ENCODE measurements at regions not wholly inside any gene's neighbourhood (a gene's known extent, or its start where the extent isn't known, plus 50 kb on each side); places are given as distances from the start of the nearest gene placed in this dataset.

DNA sequence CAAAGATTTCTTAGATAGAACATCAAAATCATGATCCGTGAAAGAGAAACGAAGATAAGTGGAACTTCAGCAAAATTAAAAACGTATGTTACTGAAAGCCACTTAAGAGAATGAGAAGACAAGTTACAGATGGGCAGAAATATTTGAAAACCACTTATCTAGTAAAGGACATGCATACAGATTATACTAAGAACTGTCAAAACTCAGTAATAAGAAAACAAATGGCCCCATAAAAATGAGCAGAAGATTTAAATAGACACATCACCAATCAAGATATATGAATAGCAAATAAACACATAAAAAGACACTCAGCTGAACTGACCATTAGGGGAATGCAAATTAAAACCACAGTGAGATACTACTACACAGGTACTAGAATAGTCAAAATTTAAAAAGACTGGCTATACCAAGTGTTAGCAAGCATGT lies 343.7 kb downstream of the PTEN start:
- no peak for DNase-seq (ENCODE audit: low read depth)

DNA sequence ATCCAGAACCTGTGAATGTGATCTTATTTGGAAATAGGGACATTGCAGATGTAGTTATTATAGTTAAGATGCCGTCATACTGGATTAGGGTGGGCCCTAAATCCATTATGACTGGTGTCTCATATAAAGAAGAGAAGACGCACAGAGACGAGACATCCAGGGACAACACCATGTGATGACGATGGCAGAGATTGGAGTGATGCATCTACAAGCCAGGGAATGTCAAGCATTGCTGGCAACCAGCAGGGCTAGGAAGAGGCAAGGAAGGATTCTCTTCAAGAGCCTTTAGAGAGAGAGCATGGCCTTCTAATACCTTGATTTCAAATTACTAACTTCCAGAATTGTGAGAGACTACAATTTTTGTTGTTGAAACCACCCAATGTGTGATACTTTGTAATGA lies 345.8 kb downstream of the PTEN start:
- DNase-seq (ENCODE audit: low read depth) = no peak

DNA sequence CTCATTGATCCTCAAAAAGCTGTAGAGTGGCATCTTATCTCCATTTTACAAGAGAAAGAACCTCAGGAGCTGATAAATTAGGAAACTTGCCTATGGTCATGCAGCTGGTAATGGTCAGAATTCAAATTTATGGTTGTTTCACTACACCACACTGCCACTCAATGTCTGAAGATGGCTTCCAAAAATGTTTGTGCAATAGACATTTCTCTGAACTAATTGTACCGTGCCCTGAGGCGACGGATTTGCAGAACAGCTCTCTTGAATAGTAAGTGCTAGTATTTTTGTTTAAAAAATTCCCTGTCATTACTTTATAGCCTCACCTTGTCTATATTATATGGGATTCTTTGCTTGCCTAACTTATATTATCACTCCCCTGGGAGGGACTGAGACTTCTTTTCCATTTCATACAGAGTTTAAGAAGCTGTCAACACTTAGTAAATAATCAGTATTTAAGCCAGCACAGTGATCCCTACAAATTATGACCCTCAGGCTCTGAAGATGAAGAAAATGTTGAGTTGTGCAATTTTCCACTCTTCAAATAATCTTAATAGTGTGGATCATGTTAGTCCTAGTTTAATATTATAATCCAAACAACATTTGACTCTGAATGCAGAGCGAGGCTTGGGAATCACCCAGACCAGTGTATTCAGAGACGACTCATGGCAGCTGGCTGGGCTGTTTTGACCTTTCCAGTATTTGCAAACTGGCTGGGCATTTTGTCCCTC lies 346.6 kb downstream of the PTEN start:
- DNase-seq (ENCODE audit: low read depth) = no peak

DNA sequence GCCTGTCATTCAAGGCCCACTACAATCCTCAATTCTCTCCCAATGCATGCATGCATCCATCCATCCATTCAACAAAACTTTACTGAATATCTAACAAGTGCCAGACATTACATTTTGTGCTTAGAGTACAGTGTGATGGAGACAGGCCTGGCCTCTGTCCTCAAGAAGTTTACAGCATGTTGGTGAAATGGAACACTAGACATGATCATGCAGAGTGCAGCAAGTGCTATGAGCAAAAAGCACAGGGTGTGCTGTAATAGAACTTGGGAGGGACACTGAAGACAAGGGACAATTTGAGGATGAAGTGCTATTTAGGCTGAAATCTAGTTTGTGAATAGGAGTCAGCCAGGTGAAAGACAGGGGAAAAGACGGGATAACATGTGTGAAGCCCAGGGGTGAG lies 347.8 kb downstream of the PTEN start:
- DNase-seq (ENCODE audit: low read depth) = no peak

DNA sequence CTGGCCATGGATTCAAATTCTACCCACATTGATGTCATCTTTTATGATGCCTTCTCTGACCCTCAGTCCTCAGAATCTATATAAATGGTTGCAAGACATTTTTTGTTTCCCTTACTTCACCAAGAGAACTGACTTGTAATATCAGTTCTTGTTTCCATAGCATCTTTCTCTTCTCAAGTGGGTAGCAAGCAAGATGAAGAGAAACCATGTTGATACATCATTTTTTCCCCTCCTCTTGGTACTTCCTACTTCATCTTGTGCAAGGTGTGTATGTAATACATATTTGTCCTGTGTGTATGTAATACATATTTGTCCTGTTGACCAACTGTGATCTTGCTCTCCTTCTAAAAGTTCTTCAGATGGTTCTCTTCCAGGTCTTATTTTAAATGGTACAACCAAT lies 348.6 kb downstream of the PTEN start:
- DNase-seq (ENCODE audit: low read depth) = no peak

DNA sequence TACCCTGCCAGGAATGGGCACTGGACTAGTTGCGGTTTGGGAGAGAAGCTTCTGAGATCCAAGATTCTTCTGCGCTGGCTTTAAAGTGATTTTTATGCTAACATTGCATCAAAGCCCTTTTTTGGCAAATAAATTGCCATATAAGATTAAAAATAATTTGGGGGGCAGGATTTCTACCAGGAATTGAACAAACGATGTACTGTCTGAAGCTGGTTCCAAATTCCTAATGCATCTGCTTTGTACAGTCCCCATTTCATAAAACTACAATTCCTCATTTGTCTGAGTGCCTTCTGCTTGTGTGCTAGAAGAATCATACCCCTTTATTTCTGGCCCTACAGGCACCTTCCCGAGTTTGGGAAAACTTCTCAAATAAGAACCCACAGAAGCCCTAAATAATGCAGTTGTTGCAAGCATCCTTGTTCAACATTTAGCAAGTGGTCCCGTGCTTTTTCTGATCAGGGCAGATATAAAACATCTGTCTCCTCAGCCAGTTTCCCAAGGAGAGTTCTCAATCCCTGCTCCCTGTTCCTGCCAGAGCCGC lies 349.7 kb downstream of the PTEN start:
- DNase-seq (ENCODE audit: low read depth) = no peak

DNA sequence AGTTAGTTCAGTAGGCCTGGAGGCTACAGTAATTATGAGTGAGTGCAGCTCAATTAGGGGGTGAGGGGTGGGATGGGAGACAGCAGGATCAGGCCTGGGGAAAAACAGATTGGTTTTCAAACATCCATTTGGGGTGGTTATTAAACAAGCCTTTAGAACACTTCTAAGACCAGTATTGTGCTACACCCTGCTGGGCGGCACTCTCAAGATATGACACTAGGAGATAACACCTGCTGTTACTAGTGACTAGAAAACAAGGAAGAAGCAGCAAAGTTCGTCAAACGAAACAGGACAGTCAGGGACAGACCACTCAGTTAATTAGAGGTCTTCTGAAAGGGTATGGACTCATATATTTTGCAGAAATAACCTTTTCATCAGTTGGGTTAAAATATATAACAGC lies 353.6 kb downstream of the PTEN start:
- no peak for DNase-seq (ENCODE audit: low read depth)

DNA sequence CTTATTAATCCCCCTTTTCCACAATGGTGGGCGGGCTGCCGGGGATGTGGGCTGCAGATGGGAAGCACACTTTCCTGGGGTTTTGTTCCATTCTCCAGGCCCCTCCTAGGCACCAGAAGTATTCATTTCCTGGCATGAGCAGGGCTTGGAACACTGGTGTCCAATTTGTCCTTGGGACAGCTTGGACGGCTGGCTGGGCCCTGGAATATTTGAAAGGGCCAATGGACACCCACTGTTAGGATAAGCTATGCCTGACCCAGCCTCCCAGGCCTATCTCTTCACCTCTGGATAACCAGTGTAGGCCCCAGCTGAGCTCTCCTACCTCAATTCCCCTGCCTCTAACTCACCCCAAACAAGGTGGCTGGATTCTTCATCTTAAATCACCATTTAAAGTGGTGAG lies 354.9 kb downstream of the PTEN start:
- no peak for DNase-seq (ENCODE audit: low read depth)

DNA sequence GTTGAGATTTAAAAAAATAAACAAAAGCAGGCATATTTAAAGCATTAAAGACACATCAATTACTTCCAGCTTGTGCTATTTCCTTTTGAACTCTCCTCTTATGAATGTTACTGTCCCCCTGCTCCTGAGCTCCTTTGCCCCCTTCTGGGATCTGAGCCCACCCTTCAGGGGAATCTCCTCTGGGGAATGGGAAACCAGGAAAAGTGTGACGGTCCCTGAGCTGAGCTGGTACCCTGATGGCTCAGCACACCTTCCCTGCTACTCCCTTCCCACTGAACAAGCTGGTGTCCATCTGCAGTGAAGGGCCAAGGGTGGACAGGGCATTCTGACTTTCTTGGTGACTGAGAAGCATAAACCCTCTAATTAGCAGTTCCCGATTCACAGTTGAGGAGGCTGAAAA lies 356.3 kb downstream of the PTEN start:
- DNase-seq (ENCODE audit: low read depth) = no peak

DNA sequence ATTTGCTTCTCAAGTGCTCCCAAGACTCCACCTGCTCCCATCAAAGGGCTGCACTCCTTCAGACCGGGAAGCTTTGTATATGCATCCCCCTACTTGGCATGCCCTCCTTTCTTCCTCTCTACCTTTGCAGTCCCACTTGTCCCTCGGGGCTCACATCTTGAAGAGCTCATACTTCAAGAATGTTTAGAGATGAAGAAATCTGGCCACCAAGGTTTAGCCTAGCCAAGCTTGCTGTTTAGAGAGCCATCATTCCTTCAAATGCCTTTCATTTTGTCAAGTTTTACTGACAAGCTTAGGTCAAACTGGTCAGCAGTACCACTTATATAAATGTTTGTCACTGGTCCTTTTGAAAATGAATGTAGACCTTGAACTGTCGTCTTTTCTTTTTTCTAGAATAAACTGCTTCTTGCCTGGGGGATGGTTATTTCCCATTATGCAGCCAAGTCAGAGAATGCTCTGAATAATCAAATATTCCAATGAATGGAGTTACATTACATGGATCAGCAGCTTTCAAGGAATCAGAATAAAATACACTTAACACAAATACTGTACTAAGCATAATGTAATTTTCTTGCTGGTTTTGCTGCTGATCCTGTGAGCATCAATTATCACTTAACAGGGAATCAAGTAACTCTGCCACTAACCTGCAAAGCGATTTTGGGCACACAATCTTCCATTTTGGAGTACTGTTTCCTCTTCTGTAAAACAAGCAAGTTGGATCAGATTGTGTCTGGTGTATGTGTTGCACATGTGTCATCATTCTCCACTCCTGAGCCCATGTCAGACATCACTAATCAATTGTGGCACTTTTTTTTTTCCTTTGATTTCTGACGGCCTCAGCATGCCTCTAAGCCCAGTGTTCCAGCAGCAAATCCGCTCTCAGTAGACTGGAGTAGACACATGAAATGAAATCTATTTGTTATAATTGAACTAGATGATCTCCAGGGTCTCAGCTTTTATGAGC lies 357.9 kb downstream of the PTEN start:
- DNase-seq (ENCODE audit: low read depth) = no peak

DNA sequence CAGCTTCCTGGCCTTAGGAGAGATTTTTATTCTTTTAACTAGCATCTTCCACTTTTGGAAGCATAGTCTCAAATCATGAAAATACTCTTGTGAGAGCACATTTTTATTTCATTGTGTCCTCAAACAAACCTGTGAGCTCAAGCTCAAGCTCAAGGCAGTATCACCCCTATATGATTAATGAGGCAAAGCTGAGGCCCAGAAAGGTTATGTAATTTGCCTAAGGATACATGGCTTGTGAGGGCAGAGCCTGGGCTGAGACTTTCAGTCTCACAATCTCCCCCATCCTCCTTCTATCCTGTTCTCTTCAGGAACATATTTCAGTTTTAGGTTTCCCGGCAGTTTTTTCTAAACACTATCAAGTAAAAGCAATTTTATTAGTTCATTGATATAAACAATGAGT lies 359.5 kb downstream of the PTEN start:
- DNase-seq (ENCODE audit: low read depth) = no peak
